Hepatocyte (in vitro differentiated cells): ENCODE measurements at regions not wholly inside any gene's neighbourhood (a gene's known extent, or its start where the extent isn't known, plus 50 kb on each side); places are given as distances from the start of the nearest gene placed in this dataset.

Experiments
- DNase-seq: peaks from one replicate; pipeline ENCODE4 v3.0.0-alpha.2; 2016; ENCODE audit warnings: low spot score
- H2AFZ ChIP-seq: fragments of 200-600 bp; sonication (generic); 2 replicates; pipeline ENCODE4 v1.6.0; 2016; ENCODE audit warnings: antibody characterized with exemption, mild to moderate bottlenecking
- H3K27ac ChIP-seq: fragments of 200-600 bp; sonication (generic); 2 replicates; pipeline ENCODE4 v1.5.1; 2016; ENCODE audit warnings: mild to moderate bottlenecking
- H3K27me3 ChIP-seq: fragments of 200-600 bp; sonication (generic); 2 replicates; pipeline ENCODE4 v1.6.1; 2016
- H3K36me3 ChIP-seq: fragments of 200-600 bp; sonication (generic); replicated peaks from 2 replicates; pipeline ENCODE4 v1.5.1; 2016; ENCODE audit warnings: low read depth; ENCODE audit not compliant: insufficient read depth
- H3K4me1 ChIP-seq: fragments of 200-600 bp; sonication (generic); 2 replicates; pipeline ENCODE4 v1.5.1; 2016; ENCODE audit warnings: mild to moderate bottlenecking, moderate library complexity; ENCODE audit not compliant: insufficient read depth
- H3K4me2 ChIP-seq: fragments of 200-600 bp; sonication (generic); 2 replicates; pipeline ENCODE4 v1.6.0; 2016
- H3K4me3 ChIP-seq: fragments of 200-600 bp; sonication (generic); 2 replicates; pipeline ENCODE4 v1.5.1; 2016; ENCODE audit warnings: mild to moderate bottlenecking
- H3K79me2 ChIP-seq: fragments of 200-600 bp; sonication (generic); 2 replicates; pipeline ENCODE4 v1.6.0; 2017; ENCODE audit warnings: mild to moderate bottlenecking
- H3K9me2 ChIP-seq: fragments of 200-600 bp; sonication (generic); replicated peaks from 2 replicates; pipeline ENCODE4 v1.6.0; 2017; ENCODE audit warnings: mild to moderate bottlenecking; ENCODE audit not compliant: insufficient read depth
- H3K9me3 ChIP-seq: fragments of 200-600 bp; sonication (generic); 2 replicates; pipeline ENCODE4 v1.5.1; 2016; ENCODE audit warnings: low read depth, mild to moderate bottlenecking
- H4K20me1 ChIP-seq: fragments of 200-600 bp; sonication (generic); 2 replicates; pipeline ENCODE4 v1.6.0; 2016; ENCODE audit warnings: mild to moderate bottlenecking; ENCODE audit not compliant: insufficient read depth, poor library complexity, severe bottlenecking
- EZH2 ChIP-seq: fragments of 200-600 bp; sonication (generic); IDR thresholded peaks from 2 replicates; pipeline ENCODE4 v1.6.1; 2016; ENCODE audit warnings: antibody characterized with exemption, mild to moderate bottlenecking, borderline replicate concordance
- EZH2phosphoT487 ChIP-seq: fragments of 200-600 bp; sonication (generic); IDR thresholded peaks from one replicate; pipeline ENCODE4 v1.6.1; 2018; ENCODE audit warnings: antibody characterized with exemption, mild to moderate bottlenecking, low read depth, moderate library complexity; ENCODE audit not compliant: unreplicated experiment, severe bottlenecking
- WGBS: methylation state at CpG from one replicate; pipeline ENCODE4 v1.1.6; 2016; ENCODE audit warnings: low lambda C conversion rate; ENCODE audit errors: missing lambda C conversion rate; 5-methylcytosine and 5-hydroxymethylcytosine counted together
- TF ChIP-seq, protein P1 (sequence below): fragments of 200-600 bp; sonication (generic); IDR thresholded peaks from 2 replicates; pipeline ENCODE4 v1.5.1; 2016; ENCODE audit warnings: antibody characterized with exemption, mild to moderate bottlenecking; ENCODE audit not compliant: poor library complexity

DNA sequence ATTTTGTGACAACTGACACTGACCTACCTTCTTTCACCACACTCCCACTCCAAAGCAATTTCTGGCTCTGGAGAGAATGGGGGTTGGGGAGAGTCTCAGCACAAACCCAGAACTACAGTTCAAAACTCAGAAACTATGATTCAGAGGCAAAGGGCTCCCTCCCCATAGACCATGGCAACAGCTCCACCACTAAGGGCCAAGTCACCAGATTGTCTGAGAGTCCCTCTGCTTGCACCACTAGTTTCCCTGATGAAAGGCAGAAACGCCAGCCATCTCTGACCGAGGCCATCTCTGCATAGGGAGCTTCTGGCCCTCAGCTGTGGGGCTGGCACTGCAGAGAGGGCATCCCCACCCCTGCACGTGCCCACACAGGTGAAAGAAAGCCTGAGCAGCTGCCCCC, 112.4 kb upstream of the VSTM2B start:
- WGBS = 83% methylated on average over 3 of the region's 3 CpGs
- H3K27me3 ChIP-seq = no peaks in the 10 kb centered on the region
- H3K79me2 ChIP-seq = no peaks in the 10 kb centered on the region
- no peak overlapping the region for H3K4me2 ChIP-seq
- no peaks in the 10 kb centered on the region for H3K4me1 ChIP-seq
- no peaks in the 10 kb centered on the region for H3K9me2 ChIP-seq
- H3K36me3 ChIP-seq = no peaks in the 10 kb centered on the region
- no peak overlapping the region for H2AFZ ChIP-seq
- H3K27ac ChIP-seq = no peak overlapping the region
- H4K20me1 ChIP-seq = no peaks in the 10 kb centered on the region
- no peak for DNase-seq
- H3K4me3 ChIP-seq = no peak overlapping the region
- H3K9me3 ChIP-seq = no peaks in the 10 kb centered on the region
- TF ChIP-seq, protein P1, sequence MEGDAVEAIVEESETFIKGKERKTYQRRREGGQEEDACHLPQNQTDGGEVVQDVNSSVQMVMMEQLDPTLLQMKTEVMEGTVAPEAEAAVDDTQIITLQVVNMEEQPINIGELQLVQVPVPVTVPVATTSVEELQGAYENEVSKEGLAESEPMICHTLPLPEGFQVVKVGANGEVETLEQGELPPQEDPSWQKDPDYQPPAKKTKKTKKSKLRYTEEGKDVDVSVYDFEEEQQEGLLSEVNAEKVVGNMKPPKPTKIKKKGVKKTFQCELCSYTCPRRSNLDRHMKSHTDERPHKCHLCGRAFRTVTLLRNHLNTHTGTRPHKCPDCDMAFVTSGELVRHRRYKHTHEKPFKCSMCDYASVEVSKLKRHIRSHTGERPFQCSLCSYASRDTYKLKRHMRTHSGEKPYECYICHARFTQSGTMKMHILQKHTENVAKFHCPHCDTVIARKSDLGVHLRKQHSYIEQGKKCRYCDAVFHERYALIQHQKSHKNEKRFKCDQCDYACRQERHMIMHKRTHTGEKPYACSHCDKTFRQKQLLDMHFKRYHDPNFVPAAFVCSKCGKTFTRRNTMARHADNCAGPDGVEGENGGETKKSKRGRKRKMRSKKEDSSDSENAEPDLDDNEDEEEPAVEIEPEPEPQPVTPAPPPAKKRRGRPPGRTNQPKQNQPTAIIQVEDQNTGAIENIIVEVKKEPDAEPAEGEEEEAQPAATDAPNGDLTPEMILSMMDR = no peak
- TF ChIP-seq EZH2 = no peak
- TF ChIP-seq EZH2phosphoT487 = no peak

DNA sequence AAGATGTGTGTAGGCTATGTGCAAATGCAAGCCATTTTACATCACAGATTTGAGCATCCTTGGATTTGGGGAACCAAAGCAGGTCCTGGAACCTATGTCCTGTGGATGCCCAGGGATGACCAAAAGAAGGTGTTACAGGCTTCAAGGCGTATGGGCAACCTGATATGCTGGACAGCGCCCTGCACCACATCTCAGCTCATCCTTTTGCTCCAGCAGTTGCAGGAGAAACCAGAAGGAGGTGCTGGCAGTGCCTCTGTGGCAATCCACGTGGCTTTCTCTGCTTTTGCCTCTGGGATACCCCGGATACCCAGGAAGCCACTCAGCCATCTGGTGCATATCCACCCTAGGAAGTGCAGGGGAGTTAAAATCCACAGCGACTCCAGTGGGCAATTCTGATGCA, 110.3 kb upstream of the VSTM2B start:
- Histone ChIP-seq H2AFZ (no peak overlapping the region), H3K4me3 (no peak overlapping the region), H3K27ac (no peak overlapping the region), H3K36me3 (no peaks in the 10 kb centered on the region), H3K4me2 (no peak overlapping the region), H3K9me3 (no peaks in the 10 kb centered on the region), H3K9me2 (no peaks in the 10 kb centered on the region), H3K79me2 (no peaks in the 10 kb centered on the region), H4K20me1 (no peaks in the 10 kb centered on the region), H3K27me3 (no peaks in the 10 kb centered on the region), H3K4me1 (no peaks in the 10 kb centered on the region)
- 43% methylated on average over 5 of the region's 5 CpGs for WGBS
- DNase-seq = no peak
- TF ChIP-seq, protein P1 = no peak
- TF ChIP-seq EZH2 (no peak), EZH2phosphoT487 (no peak)

DNA sequence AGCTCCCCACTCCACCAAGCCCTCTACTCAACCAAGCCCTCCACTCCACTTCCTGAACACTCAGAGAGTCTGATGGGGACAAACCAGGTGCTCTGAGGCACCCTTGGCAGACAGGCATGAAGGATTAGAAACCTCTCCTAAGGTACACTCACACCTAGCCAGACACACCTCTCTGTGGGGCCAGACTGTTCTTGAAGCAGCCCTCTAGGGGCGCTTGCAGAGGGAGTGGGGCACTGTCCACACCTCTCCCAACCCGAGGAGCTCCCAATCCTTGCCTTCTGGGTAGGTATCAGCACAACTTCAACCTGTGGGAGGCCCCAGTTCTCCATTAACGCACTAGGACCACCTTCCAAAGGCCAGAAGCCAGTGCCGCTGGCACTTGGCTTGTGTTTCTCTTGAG, 108.7 kb upstream of the VSTM2B start:
- Histone ChIP-seq H3K79me2 (no peaks in the 10 kb centered on the region), H3K36me3 (no peaks in the 10 kb centered on the region), H3K27me3 (no peaks in the 10 kb centered on the region), H3K9me2 (no peaks in the 10 kb centered on the region), H3K4me1 (no peaks in the 10 kb centered on the region), H3K4me2 (no peak overlapping the region), H3K4me3 (no peak overlapping the region), H2AFZ (no peak overlapping the region), H3K27ac (no peak overlapping the region), H3K9me3 (no peaks in the 10 kb centered on the region), H4K20me1 (no peaks in the 10 kb centered on the region)
- TF ChIP-seq EZH2 (no peak), EZH2phosphoT487 (no peak)
- TF ChIP-seq, protein P1 = no peak
- no peak for DNase-seq
- 67% methylated on average over 4 of the region's 4 CpGs for whole genome bisulfite sequencing

DNA sequence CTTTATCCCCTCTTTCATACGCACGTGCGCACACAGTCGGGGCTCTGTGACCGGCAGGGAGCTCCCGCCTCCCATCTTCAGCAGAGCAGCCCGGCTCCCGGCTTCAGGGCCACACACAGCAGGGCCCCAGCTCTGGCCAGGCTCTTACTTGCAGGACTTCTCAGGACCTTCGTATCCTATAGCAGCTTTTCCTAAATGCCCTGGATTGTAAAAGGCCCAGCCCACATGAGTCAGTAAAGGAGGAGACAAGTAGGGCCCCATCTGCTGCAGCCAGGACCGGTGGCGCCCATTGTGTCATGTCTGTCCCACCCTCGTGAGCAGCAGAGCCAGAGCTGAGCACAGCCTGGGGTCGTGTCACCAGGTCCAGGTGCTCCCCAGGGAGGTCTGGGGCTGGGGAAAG, 107.6 kb upstream of the VSTM2B start:
- H3K79me2 ChIP-seq = no peaks in the 10 kb centered on the region
- no peak overlapping the region for H2AFZ ChIP-seq
- WGBS = 77% methylated on average over 13 of the region's 13 CpGs
- H3K27me3 ChIP-seq = no peaks in the 10 kb centered on the region
- H4K20me1 ChIP-seq = no peaks in the 10 kb centered on the region
- DNase-seq = no peak
- no peak overlapping the region for H3K4me3 ChIP-seq
- H3K9me2 ChIP-seq = no peaks in the 10 kb centered on the region
- H3K9me3 ChIP-seq = no peaks in the 10 kb centered on the region
- H3K36me3 ChIP-seq = no peaks in the 10 kb centered on the region
- no peak overlapping the region for H3K4me2 ChIP-seq
- TF ChIP-seq, protein P1 = no peak
- TF ChIP-seq EZH2phosphoT487 (no peak), EZH2 (no peak)
- H3K4me1 ChIP-seq = no peaks in the 10 kb centered on the region
- no peak overlapping the region for H3K27ac ChIP-seq
